Suprapubic skin (tissue), 3 donors: ENCODE measurements at regions not wholly inside any gene's neighbourhood (a gene's known extent, or its start where the extent isn't known, plus 50 kb on each side); places are given as distances from the start of the nearest gene placed in this dataset.

Experiments used
- CTCF ChIP-seq, 2 donors: fragments of 200-600 bp in 1 of 2; fragments of 450-650 bp in 1 of 2; sonication (generic) in 1 of 2; IDR thresholded peaks; one replicate each; pipeline ENCODE4 v1.5.1; 2016 to 2019; ENCODE audit warnings: antibody characterized with exemption in 2 of 2, mild to moderate bottlenecking in 1 of 2, moderate library complexity in 1 of 2
- POLR2A ChIP-seq, 2 donors: fragments of 450-650 bp; IDR thresholded peaks; one replicate each; pipeline ENCODE4 v1.6.1; 2017; ENCODE audit warnings: antibody characterized with exemption in 2 of 2, mild to moderate bottlenecking in 2 of 2, moderate library complexity in 2 of 2

- no peak for TF ChIP-seq CTCF (IDR thresholded peaks at IDR 0.05)
- no peak for TF ChIP-seq POLR2A (IDR thresholded peaks at IDR 0.05)
Measured at GRCh38 chr13:67934617-67935330, 704.6 kb upstream of the PCDH9 start.
